Hepatocyte (in vitro differentiated cells): ENCODE measurements at regions not wholly inside any gene's neighbourhood (a gene's known extent, or its start where the extent isn't known, plus 50 kb on each side); places are given as distances from the start of the nearest gene placed in this dataset.
"Not testable (repeated sequence)": the region's sequence is repeated elsewhere in the genome, so short reads cannot be mapped to it uniquely, and the experiment has no call there.

Experiments
- DNase-seq: peaks from one replicate; pipeline ENCODE4 v3.0.0-alpha.2; 2016; ENCODE audit warnings: low spot score
- H2AFZ ChIP-seq: fragments of 200-600 bp; sonication (generic); 2 replicates; pipeline ENCODE4 v1.6.0; 2016; ENCODE audit warnings: antibody characterized with exemption, mild to moderate bottlenecking
- H3K27ac ChIP-seq: fragments of 200-600 bp; sonication (generic); 2 replicates; pipeline ENCODE4 v1.5.1; 2016; ENCODE audit warnings: mild to moderate bottlenecking
- H3K27me3 ChIP-seq: fragments of 200-600 bp; sonication (generic); 2 replicates; pipeline ENCODE4 v1.6.1; 2016
- H3K36me3 ChIP-seq: fragments of 200-600 bp; sonication (generic); replicated peaks from 2 replicates; pipeline ENCODE4 v1.5.1; 2016; ENCODE audit warnings: low read depth; ENCODE audit not compliant: insufficient read depth
- H3K4me1 ChIP-seq: fragments of 200-600 bp; sonication (generic); 2 replicates; pipeline ENCODE4 v1.5.1; 2016; ENCODE audit warnings: mild to moderate bottlenecking, moderate library complexity; ENCODE audit not compliant: insufficient read depth
- H3K4me2 ChIP-seq: fragments of 200-600 bp; sonication (generic); 2 replicates; pipeline ENCODE4 v1.6.0; 2016
- H3K4me3 ChIP-seq: fragments of 200-600 bp; sonication (generic); 2 replicates; pipeline ENCODE4 v1.5.1; 2016; ENCODE audit warnings: mild to moderate bottlenecking
- H3K79me2 ChIP-seq: fragments of 200-600 bp; sonication (generic); 2 replicates; pipeline ENCODE4 v1.6.0; 2017; ENCODE audit warnings: mild to moderate bottlenecking
- H3K9me2 ChIP-seq: fragments of 200-600 bp; sonication (generic); replicated peaks from 2 replicates; pipeline ENCODE4 v1.6.0; 2017; ENCODE audit warnings: mild to moderate bottlenecking; ENCODE audit not compliant: insufficient read depth
- H3K9me3 ChIP-seq: fragments of 200-600 bp; sonication (generic); 2 replicates; pipeline ENCODE4 v1.5.1; 2016; ENCODE audit warnings: low read depth, mild to moderate bottlenecking
- H4K20me1 ChIP-seq: fragments of 200-600 bp; sonication (generic); 2 replicates; pipeline ENCODE4 v1.6.0; 2016; ENCODE audit warnings: mild to moderate bottlenecking; ENCODE audit not compliant: insufficient read depth, poor library complexity, severe bottlenecking
- CTCF ChIP-seq: fragments of 200-600 bp; sonication (generic); IDR thresholded peaks from 2 replicates; pipeline ENCODE4 v1.5.1; 2016; ENCODE audit warnings: antibody characterized with exemption, mild to moderate bottlenecking; ENCODE audit not compliant: poor library complexity
- EZH2 ChIP-seq: fragments of 200-600 bp; sonication (generic); IDR thresholded peaks from 2 replicates; pipeline ENCODE4 v1.6.1; 2016; ENCODE audit warnings: antibody characterized with exemption, mild to moderate bottlenecking, borderline replicate concordance
- EZH2phosphoT487 ChIP-seq: fragments of 200-600 bp; sonication (generic); IDR thresholded peaks from one replicate; pipeline ENCODE4 v1.6.1; 2018; ENCODE audit warnings: antibody characterized with exemption, mild to moderate bottlenecking, low read depth, moderate library complexity; ENCODE audit not compliant: unreplicated experiment, severe bottlenecking
- WGBS: methylation state at CpG from one replicate; pipeline ENCODE4 v1.1.6; 2016; ENCODE audit warnings: low lambda C conversion rate; ENCODE audit errors: missing lambda C conversion rate; 5-methylcytosine and 5-hydroxymethylcytosine counted together

DNA sequence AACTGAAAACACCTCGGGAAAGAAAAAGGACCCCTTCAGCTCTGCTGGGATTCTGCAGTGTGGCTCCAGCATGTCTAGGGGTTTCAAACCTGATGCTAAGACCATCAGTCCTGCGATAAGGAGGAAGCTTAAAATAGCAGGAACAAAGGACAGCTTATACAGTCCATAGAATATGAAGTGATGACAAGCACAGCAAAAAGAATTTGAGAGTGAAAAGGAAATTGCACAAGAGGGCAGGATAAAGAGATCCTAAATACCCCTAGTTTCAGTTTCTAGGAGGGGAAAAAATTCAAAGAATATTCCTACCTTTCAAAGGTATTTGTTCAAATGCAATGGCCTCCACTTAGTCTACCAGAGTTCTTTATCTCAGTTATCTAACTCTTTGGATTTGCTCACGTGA, 171.4 kb downstream of the TGFB2 start:
- Histone ChIP-seq H3K4me3 (no peak overlapping the region), H3K4me1 (no peaks in the 10 kb centered on the region), H3K9me2 (no peaks in the 10 kb centered on the region), H3K9me3 (no peaks in the 10 kb centered on the region), H3K27me3 (no peaks in the 10 kb centered on the region), H3K36me3 (no peaks in the 10 kb centered on the region), H4K20me1 (no peaks in the 10 kb centered on the region), H3K27ac (no peak overlapping the region), H2AFZ (no peak overlapping the region), H3K79me2 (no peaks in the 10 kb centered on the region), H3K4me2 (no peak overlapping the region)
- 45% methylated on average over 3 of the region's 3 CpGs for WGBS
- no peak for TF ChIP-seq EZH2phosphoT487
- no peak for TF ChIP-seq EZH2
- TF ChIP-seq CTCF, result no peak
- no peak for DNase-seq

DNA sequence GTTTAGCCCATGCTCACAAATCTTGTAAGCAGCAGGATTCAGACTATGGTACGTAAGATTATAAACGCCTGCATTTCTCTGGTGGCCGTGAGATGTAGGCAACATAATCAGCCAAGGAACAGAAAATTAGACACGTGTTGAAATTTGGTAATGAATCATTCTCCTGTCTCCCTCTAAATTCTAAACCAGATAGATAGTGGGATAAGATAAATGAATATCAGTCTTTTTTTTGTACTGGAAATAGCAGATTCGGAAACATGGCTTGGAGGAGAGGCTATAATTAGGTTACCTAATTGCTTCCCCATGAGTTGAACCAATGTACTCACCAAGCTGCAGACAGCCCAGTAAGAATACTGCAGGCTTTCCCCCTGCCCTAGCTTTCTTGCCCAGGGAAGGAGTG, 172.3 kb downstream of the TGFB2 start:
- no peaks in the 10 kb centered on the region for H3K9me2 ChIP-seq
- WGBS, result 62% methylated on average over 5 of the region's 5 CpGs
- no peaks in the 10 kb centered on the region for H3K9me3 ChIP-seq
- no peaks in the 10 kb centered on the region for H3K36me3 ChIP-seq
- H3K4me1 ChIP-seq, result no peaks in the 10 kb centered on the region
- no peak overlapping the region for H3K27ac ChIP-seq
- no peak for DNase-seq
- H3K79me2 ChIP-seq, result no peaks in the 10 kb centered on the region
- no peak overlapping the region for H3K4me3 ChIP-seq
- H4K20me1 ChIP-seq, result no peaks in the 10 kb centered on the region
- H3K4me2 ChIP-seq, result no peak overlapping the region
- H3K27me3 ChIP-seq, result no peaks in the 10 kb centered on the region
- H2AFZ ChIP-seq, result no peak overlapping the region
- TF ChIP-seq EZH2 (no peak), EZH2phosphoT487 (no peak), CTCF (no peak)

- Histone ChIP-seq H3K4me1 (no peaks in the 10 kb centered on the region), H3K27ac (no peak overlapping the region), H3K36me3 (no peaks in the 10 kb centered on the region), H3K4me2 (no peak overlapping the region), H3K9me2 (no peaks in the 10 kb centered on the region), H3K4me3 (no peak overlapping the region), H3K27me3 (no peaks in the 10 kb centered on the region), H3K79me2 (no peaks in the 10 kb centered on the region), H2AFZ (no peak overlapping the region), H3K9me3 (no peaks in the 10 kb centered on the region), H4K20me1 (no peaks in the 10 kb centered on the region)
- 98% methylated on average over 2 of the region's 2 CpGs for WGBS
- no peak for DNase-seq
- TF ChIP-seq CTCF (no peak), EZH2 (no peak), EZH2phosphoT487 (no peak)
These were observed 173.1 kb downstream of the TGFB2 start for GRCh38 chr1:218518216-218518740.

DNA sequence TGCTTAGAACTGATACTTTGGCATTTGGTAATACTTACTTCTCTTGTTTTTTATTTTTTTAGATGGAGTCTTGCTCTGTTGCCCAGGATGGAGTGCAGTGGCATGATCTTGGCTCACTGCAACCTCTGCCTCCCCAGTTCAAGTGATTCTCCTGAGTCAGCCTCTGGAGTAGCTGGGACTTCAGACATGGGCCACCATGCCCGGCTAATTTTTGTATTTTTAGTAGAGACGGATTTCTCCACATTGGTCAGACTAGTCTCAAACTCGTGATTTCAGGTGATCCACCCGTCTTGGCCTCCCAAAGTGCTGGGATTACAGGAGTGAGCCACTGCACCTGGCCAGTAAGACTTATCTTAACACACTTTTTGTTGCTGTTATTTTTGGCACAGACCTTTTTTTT, 175.5 kb downstream of the TGFB2 start:
- not testable (repeated sequence) for H3K27ac ChIP-seq, DNase-seq

More for the DNA sequence above, 175.5 kb downstream of the TGFB2 start:
- not testable (repeated sequence) for H4K20me1 ChIP-seq, H3K36me3 ChIP-seq, H3K4me2 ChIP-seq, H3K79me2 ChIP-seq, H3K9me3 ChIP-seq, H3K4me3 ChIP-seq, H3K27me3 ChIP-seq, H3K9me2 ChIP-seq, H2AFZ ChIP-seq, H3K4me1 ChIP-seq
- WGBS, result 95% methylated on average over 4 of the region's 4 CpGs
